Activated T-cell treated with anti-CD3 and anti-CD28 coated beads, Interleukin-2, amount 50 U/mL, for 1 hour (primary cell): ENCODE measurements at regions not wholly inside any gene's neighbourhood (a gene's known extent, or its start where the extent isn't known, plus 50 kb on each side); places are given as distances from the start of the nearest gene placed in this dataset.

ENCODE experiments used
- DNase-seq: peaks from one replicate; pipeline ENCODE4 v3.0.0-alpha.2; 2020

GRCh38 chr5:108437425-108437824, 55.5 kb upstream of the FBXL17 start:
- no peak for DNase-seq

- no peak for DNase-seq
These were observed 54.8 kb upstream of the FBXL17 start for GRCh38 chr5:108436696-108437095.

DNA sequence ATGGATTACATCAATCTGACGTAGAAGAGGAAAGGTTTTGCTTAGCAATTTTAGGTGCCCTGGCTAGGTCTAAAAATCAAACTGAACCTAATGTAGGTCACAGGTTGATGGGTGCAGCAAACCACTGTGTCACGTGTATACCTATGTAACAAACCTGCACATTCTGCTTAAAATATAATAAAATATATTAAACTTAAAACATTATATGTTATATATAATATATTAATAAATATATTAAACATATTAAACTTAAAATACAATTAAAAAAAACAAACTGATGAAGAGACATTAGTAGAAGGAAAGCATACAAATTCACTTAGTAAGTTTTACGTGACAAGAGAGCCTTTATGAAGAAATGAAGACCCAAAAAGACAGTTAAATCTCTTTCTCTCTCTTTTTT, 51.7 kb upstream of the FBXL17 start:
- DNase-seq = no peak

- no peak for DNase-seq
These were observed 50.1 kb upstream of the FBXL17 start for GRCh38 chr5:108432024-108432423.
